A172 (cell line): ENCODE measurements at regions not wholly inside any gene's neighbourhood (a gene's known extent, or its start where the extent isn't known, plus 50 kb on each side); places are given as distances from the start of the nearest gene placed in this dataset.

Experiments
- DNase-seq: peaks from one replicate; pipeline ENCODE4 v3.0.0-alpha.2; 2015; ENCODE audit warnings: low spot score

DNA sequence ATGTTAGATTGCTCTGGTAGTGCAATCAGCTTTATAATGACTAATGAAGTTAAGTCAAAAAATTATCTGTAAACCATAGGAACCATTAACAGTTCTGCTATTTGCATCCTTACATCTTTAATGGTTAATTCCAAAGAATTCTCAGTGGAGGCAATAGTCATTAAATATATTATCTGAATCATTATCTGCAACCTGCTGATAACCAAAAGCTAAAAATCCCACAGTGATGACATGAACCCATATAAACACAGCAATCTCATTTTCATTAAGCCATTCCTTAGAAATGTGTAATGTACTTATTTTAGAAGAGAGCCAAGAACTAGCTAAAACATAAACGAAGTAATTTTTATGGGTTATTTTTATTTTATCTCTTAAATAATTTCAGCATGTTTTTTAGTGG, 60.2 kb downstream of the MAGEB16 start:
- peak; percentile 11 for DNase-seq

DNA sequence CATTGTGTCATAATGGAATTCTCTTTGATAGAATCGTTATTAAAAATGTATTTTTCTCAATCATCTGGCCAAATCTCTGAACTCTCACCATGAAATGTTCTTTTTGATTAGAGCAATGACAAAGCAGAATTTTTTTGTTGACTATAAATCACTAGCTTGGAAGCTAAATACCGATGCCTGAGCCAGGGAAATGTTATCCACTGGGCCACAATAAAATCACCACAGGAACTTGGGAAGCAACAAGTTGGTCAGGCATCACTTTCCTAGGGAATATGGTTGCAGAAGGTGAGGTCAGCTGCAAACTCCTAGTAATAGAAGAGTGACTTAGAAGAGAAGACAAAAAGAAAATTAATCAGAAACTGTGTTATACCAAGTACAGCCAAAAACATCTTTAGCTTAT, 60.6 kb upstream of the CFAP47 start:
- peak; percentile 21 for DNase-seq

DNA sequence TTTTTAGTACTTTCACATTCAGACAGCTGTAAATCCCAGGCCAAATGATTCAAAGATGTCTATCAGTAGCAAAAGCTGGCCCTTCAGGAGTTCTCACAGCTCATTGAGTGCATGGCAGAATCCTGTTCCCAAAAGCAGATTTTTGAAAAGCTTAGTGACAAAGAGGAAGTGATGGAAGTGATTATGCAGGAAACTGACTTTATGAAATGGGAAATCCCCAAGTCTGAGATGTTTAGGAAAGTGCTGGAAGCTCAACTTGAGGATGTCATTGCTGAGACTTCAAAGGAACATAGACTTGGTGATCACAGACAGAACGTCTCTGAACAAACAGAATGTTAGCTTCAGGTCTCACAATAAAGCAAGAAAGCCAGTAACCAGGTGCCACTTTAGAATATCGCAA, 51.0 kb upstream of the CFAP47 start:
- DNase-seq = no peak
